Ureter (tissue), 1 donor: ENCODE measurements at regions not wholly inside any gene's neighbourhood (a gene's known extent, or its start where the extent isn't known, plus 50 kb on each side); places are given as distances from the start of the nearest gene placed in this dataset.

Experiments used
- DNase-seq: peaks from one replicate; pipeline ENCODE4 v3.0.0-alpha.2; 2020; ENCODE audit warnings: low spot score
- donor health status: DM: yes; HTN: yes; CAD: no.

DNA sequence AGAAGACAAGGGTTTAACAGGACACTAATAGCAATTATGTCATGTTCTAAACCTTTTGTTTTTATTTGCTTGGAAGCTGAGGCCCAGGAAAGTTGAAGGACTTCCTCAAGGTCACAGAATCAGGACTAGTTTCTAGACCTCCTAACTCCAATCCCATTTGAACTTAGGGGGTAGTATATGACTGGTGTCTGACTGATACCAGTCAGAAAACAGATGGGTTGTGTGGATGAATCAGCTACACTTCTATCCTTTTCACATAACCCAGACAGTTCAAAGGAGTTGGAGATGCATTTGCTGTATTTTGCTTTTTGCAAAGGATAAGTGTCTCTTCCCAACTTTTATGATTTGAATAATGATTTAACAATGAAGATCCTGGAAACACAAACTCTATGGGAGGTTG lies 322.5 kb downstream of the HLX start:
- no peak for DNase-seq

- peak; percentile 86 for DNase-seq
Observed at GRCh38 chr1:221203224-221204054, 324.2 kb downstream of the HLX start.

- DNase-seq = no peak
Observed at GRCh38 chr1:221204055-221204833, 325.0 kb downstream of the HLX start.

GRCh38 chr1:221206076-221206475 lies 326.8 kb downstream of the HLX start:
- DNase-seq = no peak

- no peak for DNase-seq
Observed at GRCh38 chr1:221212926-221213325, 333.7 kb downstream of the HLX start.

DNA sequence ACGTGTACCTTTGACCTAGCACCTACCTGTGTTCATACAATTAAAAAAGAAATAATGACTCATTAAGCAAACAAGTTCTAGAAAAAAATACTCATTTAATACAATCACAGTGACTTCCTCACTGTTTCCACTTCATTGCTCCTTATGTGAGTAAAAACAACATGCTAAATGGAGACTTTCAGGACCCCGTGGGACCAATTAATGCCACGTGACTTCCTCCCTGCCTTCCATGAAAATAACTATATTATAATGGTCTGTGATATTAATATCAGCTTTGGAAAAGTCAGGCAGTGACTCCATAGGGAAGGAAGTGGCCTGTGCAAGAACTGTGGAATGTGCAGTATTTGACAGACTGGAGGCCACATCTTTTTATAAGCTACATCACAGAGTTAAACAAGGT lies 337.8 kb downstream of the HLX start:
- no peak for DNase-seq

GRCh38 chr1:221223281-221223680 lies 344.0 kb downstream of the HLX start:
- DNase-seq = no peak

GRCh38 chr1:221227460-221227859 lies 348.2 kb downstream of the HLX start:
- DNase-seq = no peak

GRCh38 chr1:221227872-221228337 lies 348.7 kb downstream of the HLX start:
- no peak for DNase-seq

DNA sequence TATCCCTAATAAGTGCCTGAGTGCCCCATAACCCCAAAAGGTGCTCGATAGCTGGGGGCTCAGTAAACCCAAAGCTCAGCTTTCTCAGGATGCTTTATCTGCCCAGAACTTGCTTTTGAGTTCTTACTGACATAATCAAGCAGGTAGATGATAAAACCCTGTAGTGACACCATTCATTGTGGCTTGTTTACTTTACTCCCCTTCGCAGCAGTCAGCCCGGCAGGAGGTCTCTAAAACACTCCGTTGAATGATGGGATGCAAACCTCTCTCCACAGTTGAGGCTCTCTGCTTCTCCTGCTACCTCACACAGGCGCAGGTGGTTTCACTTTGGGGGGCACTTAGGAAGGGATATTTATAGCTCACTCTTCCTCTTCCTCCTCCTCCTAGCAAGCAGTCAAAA lies 349.4 kb downstream of the HLX start:
- no peak for DNase-seq

DNA sequence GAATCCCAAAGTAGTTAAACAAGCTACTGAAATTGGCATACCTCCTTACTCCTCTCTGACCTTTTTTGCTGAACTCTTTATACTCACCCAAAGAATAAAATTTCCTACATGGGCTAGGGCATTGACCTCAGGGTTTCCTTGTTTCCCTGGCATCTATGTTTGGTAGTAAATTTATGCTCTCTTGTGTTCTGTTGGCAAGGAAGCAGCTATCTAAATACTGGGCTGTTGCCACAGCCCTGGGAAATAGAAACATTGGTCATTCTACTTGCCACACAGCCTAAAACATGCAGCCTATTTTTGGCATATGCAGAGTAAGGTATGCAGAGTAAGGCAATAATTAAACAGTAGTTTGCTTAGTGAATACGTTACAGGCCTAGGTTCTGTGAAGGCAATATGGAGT lies 351.4 kb downstream of the HLX start:
- no peak for DNase-seq

DNA sequence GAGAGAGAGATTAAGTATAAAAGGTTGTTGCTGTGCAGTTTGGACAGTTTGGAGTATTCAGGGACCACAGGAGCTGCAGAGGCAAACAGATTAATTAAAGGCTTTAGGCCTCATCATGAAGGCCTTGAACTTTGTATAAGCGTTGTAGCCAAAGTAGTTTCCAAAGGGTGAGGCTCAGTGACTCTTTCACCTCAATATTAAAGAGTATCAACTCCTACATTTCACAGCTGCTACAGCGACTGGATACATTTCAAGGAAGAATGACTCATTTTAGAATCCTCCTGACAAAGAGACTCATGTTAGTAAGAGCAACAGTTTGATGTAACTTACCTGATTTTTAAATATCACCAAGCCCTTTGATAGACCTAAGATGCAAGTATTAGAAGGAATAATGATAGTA lies 355.5 kb downstream of the HLX start:
- DNase-seq = no peak

GRCh38 chr1:221237587-221237986 lies 358.3 kb downstream of the HLX start:
- no peak for DNase-seq

GRCh38 chr1:221239181-221239580 lies 359.9 kb downstream of the HLX start:
- DNase-seq = no peak

- DNase-seq = no peak
Observed at GRCh38 chr1:221239792-221240191, 360.5 kb downstream of the HLX start.

GRCh38 chr1:221240690-221241089 lies 361.4 kb downstream of the HLX start:
- DNase-seq = no peak

DNA sequence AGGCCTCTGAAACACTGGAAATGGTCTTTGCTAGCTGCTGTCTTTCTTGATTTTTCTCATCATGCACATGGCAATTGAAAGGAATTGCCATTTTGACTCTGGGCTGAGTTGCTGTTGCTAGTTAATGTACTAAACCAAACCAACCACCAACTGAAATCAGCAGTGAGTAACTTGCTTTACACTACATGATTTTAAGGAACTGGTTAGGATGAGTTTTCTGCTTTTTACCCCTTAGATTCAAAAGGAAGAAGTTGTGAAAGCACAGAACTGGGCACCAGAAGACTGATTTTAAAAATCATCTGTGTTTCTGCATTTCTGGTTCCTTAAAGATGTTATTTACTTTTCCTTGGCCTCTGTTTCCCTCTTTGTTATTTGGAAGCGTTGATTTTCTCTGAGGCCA lies 361.9 kb downstream of the HLX start:
- DNase-seq = no peak

DNA sequence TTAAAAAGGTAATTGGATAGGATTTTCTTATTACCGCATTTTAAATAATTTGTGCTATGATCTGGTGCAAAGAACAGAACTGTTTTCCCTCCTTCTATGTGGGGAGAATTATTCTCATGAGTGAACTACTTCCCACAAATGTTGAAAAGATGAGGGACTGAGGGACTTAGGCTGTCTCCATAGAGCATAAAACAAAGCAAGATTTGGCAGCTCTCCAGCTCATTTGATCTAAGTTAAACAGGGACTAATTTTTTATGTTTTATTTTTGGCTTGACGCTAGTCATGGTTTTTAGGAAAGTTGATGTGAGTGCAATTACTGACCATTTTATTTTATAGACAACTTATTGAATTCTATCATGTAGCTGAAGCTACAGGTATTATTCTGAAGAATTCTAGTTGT lies 362.3 kb downstream of the HLX start:
- DNase-seq = no peak

DNA sequence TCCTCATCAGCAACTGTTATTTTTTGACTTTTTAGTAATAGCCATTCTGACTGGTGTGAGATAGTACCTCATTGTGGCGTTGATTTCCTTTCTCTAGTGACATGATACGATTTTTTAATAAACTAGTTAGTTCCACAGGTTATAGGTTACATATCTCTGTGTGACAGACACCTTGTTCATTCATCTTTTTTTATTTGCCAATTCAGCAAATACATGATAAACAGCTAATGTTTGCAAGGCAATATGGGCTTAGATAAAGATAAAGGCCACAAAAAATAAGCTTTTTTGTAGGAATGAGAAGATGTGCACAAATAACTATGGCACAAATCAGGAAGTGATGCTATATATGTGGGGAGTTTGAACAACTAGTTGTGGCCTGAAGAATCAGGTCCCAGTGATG lies 366.8 kb downstream of the HLX start:
- no peak for DNase-seq

DNA sequence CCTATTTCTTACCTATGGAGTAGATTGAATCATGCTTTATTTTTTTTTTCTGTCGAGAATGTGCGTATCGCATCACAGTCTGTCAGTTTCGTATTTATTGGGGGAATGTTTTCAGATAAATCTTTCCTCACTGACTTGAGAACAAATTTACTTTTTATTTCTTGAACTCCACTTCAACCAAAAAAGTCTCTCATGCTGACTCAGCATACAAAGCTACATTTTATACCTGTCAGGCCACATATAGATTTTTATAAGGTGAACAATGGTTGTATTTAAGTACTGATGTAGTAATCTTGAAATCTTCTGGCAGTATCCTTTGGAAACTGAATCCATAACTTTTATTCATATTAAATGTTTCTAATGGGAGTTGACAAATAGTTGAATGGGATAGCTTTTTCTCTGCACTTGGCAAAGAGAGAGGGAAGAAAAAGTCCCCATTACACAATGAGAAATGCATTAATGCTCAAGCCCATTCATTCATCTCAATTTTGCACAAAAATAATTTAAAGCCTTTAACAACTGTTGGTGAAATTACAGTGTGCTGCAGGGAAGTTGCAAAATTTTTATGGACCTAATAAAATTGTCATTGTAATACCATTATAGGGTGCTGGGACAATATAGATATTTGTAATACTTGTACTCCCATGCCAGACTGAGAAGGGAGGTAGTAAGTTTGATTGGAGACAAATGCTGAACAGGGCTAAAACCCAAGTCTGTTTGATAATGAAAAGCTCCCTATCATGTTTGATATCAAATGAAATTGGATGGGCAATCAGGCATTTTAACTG lies 367.6 kb downstream of the HLX start:
- no peak for DNase-seq

DNA sequence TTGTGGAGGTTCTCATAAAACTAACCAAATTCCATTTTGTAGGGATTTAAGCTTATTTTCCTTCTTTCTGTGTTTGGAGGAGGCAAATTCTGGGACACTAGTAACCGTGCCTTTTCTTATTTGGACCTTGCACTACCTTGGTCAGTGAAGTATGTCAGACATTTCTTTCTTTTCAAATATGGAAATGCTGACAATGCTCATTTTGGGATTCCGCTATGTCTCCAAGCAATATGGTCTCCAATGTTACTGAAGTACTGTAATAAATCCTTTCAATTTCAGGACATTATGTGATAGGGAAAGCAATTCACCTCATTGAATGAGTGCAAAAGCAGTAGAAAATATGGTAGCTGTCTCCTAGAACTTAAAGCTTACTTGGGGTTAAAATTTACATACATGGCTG lies 372.3 kb downstream of the HLX start:
- no peak for DNase-seq

DNA sequence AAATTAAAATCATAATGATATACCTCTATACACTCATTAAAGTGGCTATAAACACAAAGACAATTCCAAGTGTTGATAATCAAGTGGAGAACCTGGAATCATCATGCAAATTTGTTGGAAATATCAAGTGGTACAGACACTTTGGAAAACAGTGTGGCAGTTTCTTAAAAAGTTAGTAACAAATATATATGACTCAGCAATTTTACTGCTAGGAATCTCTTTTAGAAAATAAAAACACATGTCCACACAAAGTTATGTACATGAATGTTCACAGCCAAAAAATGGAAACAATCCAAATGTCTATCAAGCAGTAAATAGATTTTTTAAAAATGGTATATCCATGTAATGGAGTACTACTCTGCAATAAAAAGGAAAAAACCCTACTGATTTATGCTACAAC lies 375.6 kb downstream of the HLX start:
- no peak for DNase-seq
